Skeletal muscle tissue (tissue), 3 donors: ENCODE measurements at regions not wholly inside any gene's neighbourhood (a gene's known extent, or its start where the extent isn't known, plus 50 kb on each side); places are given as distances from the start of the nearest gene placed in this dataset.

Experiments
- H3K27ac ChIP-seq: one replicate; pipeline ENCODE4 v1.7.0; 2013; ENCODE audit warnings: mild to moderate bottlenecking, low read depth, low read length, inconsistent platforms
- H3K27me3 ChIP-seq, 3 donors: one replicate each; pipeline ENCODE4 v1.7.0; 2013; ENCODE audit warnings: low read length in 3 of 3; ENCODE audit not compliant: control insufficient read depth in 3 of 3, insufficient read depth in 3 of 3
- H3K36me3 ChIP-seq, 3 donors: one replicate each; pipeline ENCODE4 v1.7.0; 2013; ENCODE audit warnings: low read length in 3 of 3; ENCODE audit not compliant: control insufficient read depth in 3 of 3, insufficient read depth in 3 of 3
- H3K4me1 ChIP-seq, 3 donors: one replicate each; pipeline ENCODE4 v1.7.0; 2013; ENCODE audit warnings: low read length in 3 of 3, mild to moderate bottlenecking in 3 of 3; ENCODE audit not compliant: control insufficient read depth in 3 of 3, insufficient read depth in 3 of 3
- H3K4me3 ChIP-seq, 3 donors: one replicate each; pipeline ENCODE4 v1.7.0; 2013; ENCODE audit warnings: low read length in 3 of 3
- H3K9ac ChIP-seq, 3 donors: one replicate each; pipeline ENCODE4 v1.7.0; 2013; ENCODE audit warnings: low read length in 3 of 3, mild to moderate bottlenecking in 3 of 3, moderate library complexity in 2 of 3, low read depth in 1 of 3
- H3K9me3 ChIP-seq, 3 donors: one replicate each; pipeline ENCODE4 v1.7.0; 2013; ENCODE audit warnings: low read length in 3 of 3; ENCODE audit not compliant: control insufficient read depth in 3 of 3
- donor health status: Osteomylitis.

GRCh38 chr20:63128367-63128766 lies 87.6 kb downstream of the YTHDF1 start:
- Histone ChIP-seq H3K4me3 (no peak overlapping the region), H3K27me3 (peaks cover 67 to 83% (median 72%) of the 10 kb centered on the region in 3 donors), H3K9ac (no peak overlapping the region), H3K27ac (no peak overlapping the region), H3K9me3 (no peaks in the 10 kb centered on the region), H3K4me1 (no peaks in the 10 kb centered on the region), H3K36me3 (no peaks in the 10 kb centered on the region)

DNA sequence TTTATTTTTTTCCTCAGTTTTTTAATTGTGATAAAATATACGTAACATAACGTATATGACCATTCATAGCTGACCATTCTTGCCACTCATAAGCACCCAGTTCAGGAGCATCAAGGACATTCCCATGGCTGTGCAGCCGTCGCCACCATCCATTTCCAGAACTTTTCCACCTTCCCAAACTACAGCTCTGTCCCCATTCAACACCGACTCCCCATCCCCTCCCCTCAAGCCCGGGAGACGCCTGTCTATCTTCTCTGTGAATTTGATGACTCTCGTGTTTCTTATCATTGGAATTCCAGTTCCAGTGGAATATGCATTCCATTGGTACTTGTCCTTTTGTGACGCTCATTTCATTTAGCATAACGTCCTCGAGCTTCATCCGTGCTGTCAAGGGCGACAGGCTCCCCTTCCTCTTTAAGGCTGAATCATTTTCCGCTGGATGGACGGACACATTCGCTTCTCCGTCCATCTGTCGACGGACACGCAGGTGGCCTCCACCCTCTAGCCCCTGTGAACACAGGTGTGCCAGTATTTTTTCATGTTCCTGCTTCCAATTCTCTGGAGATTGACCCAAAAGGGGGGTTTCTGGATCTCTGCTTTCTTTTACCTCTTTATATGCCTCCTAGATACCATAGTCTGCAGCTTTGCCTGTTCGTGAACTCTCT lies 88.1 kb downstream of the YTHDF1 start:
- peaks cover 68 to 79% (median 71%) of the 10 kb centered on the region in 3 donors for H3K27me3 ChIP-seq
- H3K4me1 ChIP-seq = no peaks in the 10 kb centered on the region
- H3K4me3 ChIP-seq = no peak overlapping the region
- no peaks in the 10 kb centered on the region for H3K36me3 ChIP-seq
- no peak overlapping the region for H3K27ac ChIP-seq
- peaks cover 0 to 3% (median 0%) of the 10 kb centered on the region in 3 donors for H3K9me3 ChIP-seq
- H3K9ac ChIP-seq = no peak overlapping the region

DNA sequence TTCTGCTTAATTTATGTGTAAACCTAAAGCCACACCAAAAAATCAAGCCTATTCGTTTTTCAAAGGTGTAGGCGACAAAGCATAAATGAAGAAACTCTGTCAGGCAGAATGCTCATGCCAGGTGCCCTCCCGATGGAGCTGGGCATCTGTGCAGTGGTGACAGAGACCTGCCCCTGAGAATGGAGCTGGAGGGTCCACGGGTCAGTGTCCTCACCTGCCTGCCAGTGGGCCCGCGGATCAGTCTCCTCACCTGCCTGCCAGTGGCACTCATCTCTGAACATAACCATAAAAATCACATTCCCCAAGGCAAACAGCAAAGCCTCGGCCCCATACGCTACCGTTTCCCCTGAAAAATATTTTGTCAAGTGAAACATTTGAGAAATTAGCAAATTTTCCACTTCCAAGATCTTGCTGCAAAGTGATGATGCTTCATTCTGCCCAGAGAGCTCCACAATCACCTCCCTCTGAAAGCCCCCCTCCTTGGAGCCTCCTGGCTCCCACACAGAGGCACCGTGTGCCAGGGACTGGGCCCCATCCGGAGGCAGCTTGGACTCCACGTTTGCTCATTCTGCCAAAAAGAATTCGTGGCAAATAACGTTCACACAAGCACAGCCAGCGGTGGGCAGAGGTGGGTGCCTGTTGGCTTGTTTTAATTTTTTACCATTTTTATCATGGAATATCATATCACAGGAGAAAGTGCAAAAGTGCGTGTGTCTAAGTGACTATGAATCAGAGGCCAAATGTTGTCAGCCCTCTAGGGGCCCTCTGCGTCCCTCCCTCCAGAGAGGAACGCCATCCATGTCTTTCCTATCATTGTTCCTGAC lies 88.8 kb downstream of the YTHDF1 start:
- Histone ChIP-seq H3K27me3 (peaks cover 67 to 78% (median 71%) of the 10 kb centered on the region in 3 donors), H3K4me1 (no peaks in the 10 kb centered on the region)

GRCh38 chr20:63125838-63126601 lies 89.9 kb downstream of the YTHDF1 start:
- no peak overlapping the region for H3K27ac ChIP-seq
- H3K27me3 ChIP-seq = peaks cover 68 to 76% (median 70%) of the 10 kb centered on the region in 3 donors
- H3K9me3 ChIP-seq = peaks cover 0 to 8% (median 0%) of the 10 kb centered on the region in 3 donors
- no peak overlapping the region for H3K9ac ChIP-seq
- no peak overlapping the region for H3K4me3 ChIP-seq
- no peaks in the 10 kb centered on the region for H3K36me3 ChIP-seq
- H3K4me1 ChIP-seq = no peaks in the 10 kb centered on the region

More for the DNA sequence above, 88.8 kb downstream of the YTHDF1 start:
- Histone ChIP-seq H3K27ac (no peak overlapping the region), H3K9ac (no peak overlapping the region), H3K36me3 (no peaks in the 10 kb centered on the region), H3K9me3 (peaks cover 0 to 8% (median 0%) of the 10 kb centered on the region in 3 donors), H3K4me3 (no peak overlapping the region)

GRCh38 chr20:63125581-63125837 lies 90.4 kb downstream of the YTHDF1 start:
- H3K4me3 ChIP-seq = no peak overlapping the region
- H3K27me3 ChIP-seq = peaks cover 64 to 73% (median 67%) of the 10 kb centered on the region in 3 donors
- no peaks in the 10 kb centered on the region for H3K4me1 ChIP-seq
- H3K9ac ChIP-seq = no peak overlapping the region
- no peaks in the 10 kb centered on the region for H3K36me3 ChIP-seq
- H3K9me3 ChIP-seq = peaks cover 0 to 8% (median 0%) of the 10 kb centered on the region in 3 donors
- no peak overlapping the region for H3K27ac ChIP-seq

- H3K27me3 ChIP-seq = peaks cover 65 to 74% (median 69%) of the 10 kb centered on the region in 3 donors
Observed at GRCh38 chr20:63124782-63125580, 91.0 kb downstream of the YTHDF1 start.

DNA sequence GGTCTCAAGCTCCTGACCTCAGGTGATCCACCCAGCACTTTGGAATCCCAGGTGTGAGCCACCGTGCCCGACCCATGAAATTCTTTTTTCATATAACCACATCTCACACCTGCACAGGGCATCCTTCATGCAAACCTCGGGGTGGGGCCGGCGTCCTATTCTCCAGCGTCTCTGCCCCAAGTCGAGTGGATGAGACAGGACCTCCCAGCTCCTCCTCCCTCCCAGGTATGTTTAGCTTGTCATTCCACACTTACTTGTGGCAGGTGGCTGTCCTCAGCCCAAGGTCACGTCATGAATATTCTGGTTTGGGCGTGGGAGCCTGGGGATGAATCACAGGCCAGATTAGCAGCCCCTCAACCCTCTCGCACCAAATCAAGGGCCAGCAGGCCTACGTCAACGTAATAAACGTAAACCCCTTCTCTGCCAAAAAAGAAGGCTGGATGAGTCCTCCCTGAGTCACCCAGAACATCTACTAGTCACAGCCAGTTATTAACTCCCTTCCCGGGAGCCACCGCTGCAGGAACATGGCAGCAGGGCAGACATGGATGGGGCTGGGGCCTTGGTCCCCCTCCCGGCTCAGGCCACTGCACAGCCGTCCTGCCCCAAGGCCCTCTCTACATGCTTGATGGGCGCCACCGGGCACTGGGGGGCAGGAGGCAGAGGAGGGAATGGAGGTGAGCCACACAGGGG lies 91.7 kb downstream of the YTHDF1 start:
- peaks cover 67 to 74% (median 67%) of the 10 kb centered on the region in 3 donors for H3K27me3 ChIP-seq

More at GRCh38 chr20:63124782-63125580, 91.0 kb downstream of the YTHDF1 start:
- no peaks in the 10 kb centered on the region for H3K36me3 ChIP-seq
- H3K9me3 ChIP-seq = peaks cover 0 to 8% (median 0%) of the 10 kb centered on the region in 3 donors
- H3K9ac ChIP-seq = no peak overlapping the region
- H3K27ac ChIP-seq = no peak overlapping the region
- H3K4me3 ChIP-seq = no peak overlapping the region
- no peaks in the 10 kb centered on the region for H3K4me1 ChIP-seq

DNA sequence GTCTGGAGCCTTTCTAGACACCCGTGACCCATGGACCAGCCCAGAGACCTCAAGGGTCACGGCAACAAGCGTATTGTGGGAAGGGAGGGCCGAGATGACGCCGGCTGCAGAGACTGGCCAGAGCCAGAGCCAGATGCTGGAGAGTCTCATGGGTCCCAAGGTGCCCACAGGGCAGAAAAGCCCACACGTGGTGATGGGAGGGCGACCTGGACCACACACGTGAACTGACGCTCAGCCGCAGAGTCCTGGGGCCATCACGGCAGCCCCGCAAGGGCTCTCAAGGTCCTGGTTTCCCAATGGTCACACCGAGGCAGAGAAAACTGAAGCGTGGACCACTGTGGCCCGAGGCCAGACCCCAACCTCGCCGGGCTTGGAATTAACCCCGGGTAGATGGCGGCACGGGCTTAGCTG lies 92.6 kb downstream of the YTHDF1 start:
- peaks cover 63 to 75% (median 69%) of the 10 kb centered on the region in 3 donors for H3K27me3 ChIP-seq
- H3K36me3 ChIP-seq = no peaks in the 10 kb centered on the region
- no peaks in the 10 kb centered on the region for H3K4me1 ChIP-seq
- no peak overlapping the region for H3K27ac ChIP-seq
- no peak overlapping the region for H3K4me3 ChIP-seq
- peaks cover 0 to 8% (median 0%) of the 10 kb centered on the region in 3 donors for H3K9me3 ChIP-seq
- no peak overlapping the region for H3K9ac ChIP-seq

More for the DNA sequence above, 91.7 kb downstream of the YTHDF1 start:
- no peak overlapping the region for H3K27ac ChIP-seq
- H3K9me3 ChIP-seq = peaks cover 0 to 8% (median 0%) of the 10 kb centered on the region in 3 donors
- no peak overlapping the region for H3K4me3 ChIP-seq
- H3K9ac ChIP-seq = no peak overlapping the region
- no peaks in the 10 kb centered on the region for H3K36me3 ChIP-seq
- no peaks in the 10 kb centered on the region for H3K4me1 ChIP-seq

DNA sequence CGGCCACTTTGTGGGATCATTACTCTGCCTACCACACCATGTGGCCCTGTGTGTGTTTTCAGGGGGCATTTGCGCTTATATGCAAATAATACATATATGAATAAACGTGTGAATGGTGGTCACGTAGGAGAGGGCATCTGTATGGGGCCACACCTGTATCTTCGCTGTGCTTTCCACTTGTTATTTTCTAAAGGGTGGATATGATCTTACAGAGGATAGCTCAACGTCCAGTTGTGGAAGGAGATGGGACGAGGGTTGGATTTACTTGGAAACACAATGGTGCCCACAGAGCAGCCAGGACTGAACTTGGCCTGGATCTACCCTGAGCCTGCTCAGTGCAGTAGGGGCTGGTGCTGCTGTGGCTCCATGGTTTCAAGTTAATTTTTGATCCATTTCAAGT lies 93.3 kb downstream of the YTHDF1 start:
- peaks cover 57 to 75% (median 69%) of the 10 kb centered on the region in 3 donors for H3K27me3 ChIP-seq
- peaks cover 0 to 10% (median 0%) of the 10 kb centered on the region in 3 donors for H3K9me3 ChIP-seq
- H3K4me3 ChIP-seq = no peak overlapping the region
- H3K36me3 ChIP-seq = no peaks in the 10 kb centered on the region
- H3K4me1 ChIP-seq = no peaks in the 10 kb centered on the region
- no peak overlapping the region for H3K9ac ChIP-seq
- no peak overlapping the region for H3K27ac ChIP-seq
